ENCODE measurements at regions not wholly inside any gene's neighbourhood (a gene's known extent, or its start where the extent isn't known, plus 50 kb on each side); places are given as distances from the start of the nearest gene placed in this dataset.

DNA sequence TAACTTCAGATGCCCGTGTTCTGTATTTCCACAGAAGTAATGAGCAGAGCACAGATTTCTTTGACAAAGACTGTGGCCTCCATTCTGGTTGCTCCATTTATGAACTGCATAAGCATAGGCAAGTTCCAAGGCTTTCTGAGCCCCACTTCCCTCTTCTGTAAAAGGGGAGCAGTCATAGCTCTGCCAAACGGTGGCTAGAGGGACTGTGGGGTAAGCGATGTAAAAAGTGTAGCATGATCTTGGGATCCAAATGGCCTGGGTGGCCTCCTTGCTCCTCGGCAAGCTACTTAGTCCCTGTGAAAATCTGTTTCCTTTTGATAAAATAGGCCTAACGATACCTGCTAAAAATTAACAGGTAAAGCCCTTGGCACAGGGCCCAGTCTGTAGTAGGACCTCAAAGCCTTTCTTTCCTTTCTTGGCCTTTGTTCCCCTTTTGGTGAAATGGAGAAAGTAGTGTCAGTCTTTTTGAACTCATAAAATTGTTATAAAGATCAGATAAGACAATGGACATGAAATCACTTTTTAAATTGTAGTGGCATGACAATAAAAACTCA lies 646.6 kb downstream of the ACTL7B start:
- no peak for TF ChIP-seq CTCF (IDR thresholded peaks at IDR 0.05; ENCODE audit: extremely low read depth, insufficient read depth, missing control alignments)
- in situ Hi-C loops (cut with MboI; ENCODE audit: low pct_unique_long_range_greater_than_20kb, low sequenced_read_pairs, unreplicated experiment): no loop called here
- DNase-seq (ENCODE audit: low spot score): no peak

DNA sequence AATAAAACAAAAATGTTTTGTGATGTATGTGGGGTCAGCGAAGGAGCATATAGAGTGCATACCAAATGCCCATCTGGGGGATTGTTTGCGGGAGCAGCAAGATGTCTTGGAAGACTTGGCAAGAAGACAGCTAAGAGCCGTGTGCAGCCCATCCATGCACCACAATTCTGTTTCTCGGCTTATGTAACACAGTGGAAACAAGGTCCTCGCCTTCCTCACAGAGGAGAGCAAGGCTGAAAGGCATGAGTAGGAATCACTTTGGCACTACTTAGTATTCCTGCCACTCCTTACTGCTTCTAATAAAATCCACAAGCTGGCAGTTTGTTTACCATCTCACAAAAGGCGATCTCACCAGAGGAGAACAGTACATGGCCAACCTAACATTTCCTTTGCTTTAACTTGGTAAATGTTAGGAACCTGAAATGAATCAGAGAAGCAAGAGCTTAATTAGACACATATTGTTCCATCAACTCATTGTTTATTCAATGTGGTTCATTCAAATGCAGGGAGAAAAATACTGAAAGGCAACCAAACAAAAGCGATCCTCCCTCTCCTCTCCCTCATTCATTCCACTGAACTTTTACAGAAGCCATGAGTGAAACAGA lies 648.1 kb downstream of the ACTL7B start:
- TF ChIP-seq CTCF (IDR thresholded peaks at IDR 0.05; ENCODE audit: extremely low read depth, insufficient read depth, missing control alignments): no peak
- no peak for DNase-seq (ENCODE audit: low spot score)
- in situ Hi-C loops (cut with MboI; ENCODE audit: low pct_unique_long_range_greater_than_20kb, low sequenced_read_pairs, unreplicated experiment): no loop called here

DNA sequence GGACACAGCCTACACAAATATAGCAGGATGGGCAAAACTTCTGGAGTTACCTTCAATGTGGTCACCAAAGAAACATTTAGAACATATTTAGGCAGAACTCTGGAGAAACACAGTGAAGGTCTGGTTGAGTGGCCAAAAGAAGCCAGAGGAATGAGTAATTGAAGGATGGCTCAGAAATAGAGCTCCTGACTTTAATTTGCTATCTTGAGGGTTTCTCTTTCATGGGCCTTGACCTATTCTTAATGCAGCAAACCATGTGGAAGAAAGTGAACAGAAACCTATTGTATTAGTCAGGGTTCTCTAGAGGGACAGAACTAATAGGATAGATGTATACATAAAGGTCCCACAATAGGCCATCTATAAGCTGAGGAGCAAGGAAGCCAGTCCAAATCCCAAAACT lies 650.5 kb downstream of the ACTL7B start:
- no peak for TF ChIP-seq CTCF (IDR thresholded peaks at IDR 0.05; ENCODE audit: extremely low read depth, insufficient read depth, missing control alignments)
- in situ Hi-C loops (cut with MboI; ENCODE audit: low pct_unique_long_range_greater_than_20kb, low sequenced_read_pairs, unreplicated experiment): no loop called here
- DNase-seq (ENCODE audit: low spot score): no peak

GRCh38 chr9:108197899-108198298 lies 657.9 kb downstream of the ACTL7B start:
- in situ Hi-C loops (cut with MboI; ENCODE audit: low pct_unique_long_range_greater_than_20kb, low sequenced_read_pairs, unreplicated experiment): no loop called here
- no peak for TF ChIP-seq CTCF (IDR thresholded peaks at IDR 0.05; ENCODE audit: extremely low read depth, insufficient read depth, missing control alignments)
- no peak for DNase-seq (ENCODE audit: low spot score)

- no peak for TF ChIP-seq CTCF (IDR thresholded peaks at IDR 0.05; ENCODE audit: extremely low read depth, insufficient read depth, missing control alignments)
- DNase-seq (ENCODE audit: low spot score): no peak
- in situ Hi-C loops (cut with MboI; ENCODE audit: low pct_unique_long_range_greater_than_20kb, low sequenced_read_pairs, unreplicated experiment): no loop called here
Observed at GRCh38 chr9:108197008-108197365, 658.8 kb downstream of the ACTL7B start.

DNA sequence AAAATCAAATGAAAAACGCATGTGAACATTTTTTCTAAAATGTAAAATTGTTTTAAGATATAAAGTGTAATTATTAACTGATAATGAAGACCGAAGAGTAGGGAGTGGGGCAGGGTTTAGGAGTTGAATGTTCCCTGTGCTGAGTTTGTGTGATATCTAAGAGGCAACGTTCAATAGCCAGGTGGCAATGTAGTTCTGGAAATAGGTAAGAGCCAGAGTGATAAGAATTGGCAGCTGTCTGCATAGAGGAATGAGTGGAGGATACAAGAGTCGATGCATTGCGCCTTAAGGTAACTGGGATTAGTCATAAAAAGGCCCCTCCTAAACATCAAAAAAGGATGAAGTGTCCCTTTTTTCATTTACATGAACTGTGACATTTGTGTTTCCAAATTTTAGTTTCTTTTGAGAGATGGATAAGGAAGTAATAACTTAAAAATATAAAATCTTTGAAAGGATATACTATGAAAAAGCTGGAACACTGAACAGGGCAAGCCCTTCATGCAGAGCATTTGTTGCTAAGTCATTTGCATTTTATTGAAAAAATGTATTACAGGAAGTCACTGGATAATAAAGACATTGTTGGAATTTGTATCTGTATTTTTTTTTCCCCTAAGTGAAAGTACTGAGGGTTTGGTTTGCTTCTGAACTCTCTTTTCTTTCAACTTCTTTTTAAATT lies 659.3 kb downstream of the ACTL7B start:
- no peak for TF ChIP-seq CTCF (IDR thresholded peaks at IDR 0.05; ENCODE audit: extremely low read depth, insufficient read depth, missing control alignments)
- in situ Hi-C loops (cut with MboI; ENCODE audit: low pct_unique_long_range_greater_than_20kb, low sequenced_read_pairs, unreplicated experiment): no loop called here
- DNase-seq (ENCODE audit: low spot score): no peak
